CD4-positive, alpha-beta T cell treated with Interleukin-4 for 1 hour (primary cell): ENCODE measurements at regions not wholly inside any gene's neighbourhood (a gene's known extent, or its start where the extent isn't known, plus 50 kb on each side); places are given as distances from the start of the nearest gene placed in this dataset.
"Not testable (repeated sequence)": the region's sequence is repeated elsewhere in the genome, so short reads cannot be mapped to it uniquely, and the experiment has no call there.

Experiments used
- DNase-seq, 2 donors: peaks; one replicate each; pipeline ENCODE4 v3.0.0-alpha.2; 2020 to 2022

- DNase-seq: no peak
Observed at GRCh38 chr5:100697970-100698369, 162.8 kb downstream of the FAM174A start.

- peak in 1 of 2 donors; percentile 22 for DNase-seq
Observed at GRCh38 chr5:100706776-100707175, 171.6 kb downstream of the FAM174A start.

DNA sequence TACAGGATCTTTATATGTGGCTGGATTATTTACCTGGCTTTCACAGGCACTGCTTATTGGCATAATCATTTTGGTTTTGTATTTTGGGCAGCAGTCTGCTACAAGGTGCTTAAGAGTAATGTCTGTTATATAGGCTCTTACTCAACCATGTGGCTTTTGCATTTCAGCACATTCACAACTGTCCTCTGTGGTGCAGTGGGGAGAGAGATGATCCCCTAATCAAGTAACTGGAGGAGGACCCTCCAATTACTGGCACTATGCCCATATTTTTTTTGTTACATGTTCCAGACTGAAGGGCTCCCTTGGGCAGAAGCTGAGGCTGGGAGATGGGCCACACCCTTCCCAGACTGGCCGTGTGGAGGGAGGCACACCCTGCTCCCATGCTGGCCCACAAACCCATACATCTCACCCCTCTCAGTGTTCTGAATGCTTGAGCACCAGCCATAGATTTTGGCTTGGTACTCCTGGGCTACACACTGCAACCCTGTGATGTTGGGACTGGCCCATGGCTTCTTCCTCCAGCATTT is 173.5 kb downstream of the FAM174A start:
- DNase-seq: no peak

DNA sequence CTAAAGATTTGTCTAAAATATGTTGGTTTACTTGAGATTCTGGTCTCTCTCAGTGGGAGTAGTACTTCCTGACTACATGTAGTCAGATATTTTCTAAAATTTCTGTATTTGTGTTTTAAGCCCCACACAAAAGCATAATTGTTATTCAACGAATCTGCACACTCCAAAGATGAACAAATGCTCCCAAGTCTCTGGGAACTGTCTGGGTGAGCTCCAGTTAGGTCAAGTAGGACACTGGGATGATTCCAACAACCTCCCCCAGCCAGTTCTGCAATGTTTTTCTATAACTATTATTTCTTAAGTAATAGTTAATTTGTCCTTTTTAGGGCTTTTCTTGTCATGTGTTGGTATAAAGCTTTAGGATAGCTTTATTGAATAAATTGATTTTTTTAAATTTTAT is 174.6 kb downstream of the FAM174A start:
- no peak for DNase-seq

DNA sequence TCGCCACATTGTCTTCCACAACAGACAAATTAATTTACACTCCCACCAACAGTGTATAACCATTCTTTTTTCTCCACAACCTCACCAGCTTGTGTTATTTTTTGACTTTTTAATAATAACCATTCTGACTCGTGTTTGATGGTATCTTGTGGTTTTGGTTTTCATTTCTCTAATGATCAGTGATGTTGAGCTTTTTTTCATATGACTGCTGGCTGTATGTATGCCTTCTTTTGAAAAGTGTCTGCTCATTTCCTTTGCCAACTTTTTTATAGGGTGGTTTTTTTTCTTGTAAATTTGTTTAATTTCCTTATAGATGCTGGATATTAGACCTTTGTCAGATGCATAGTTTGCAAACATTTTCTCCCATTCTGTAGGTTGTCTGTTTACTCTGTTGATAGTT is 179.6 kb downstream of the FAM174A start:
- not testable (repeated sequence) for DNase-seq

- DNase-seq: no peak
Observed at GRCh38 chr5:100722657-100723056, 180.4 kb downstream of the ST8SIA4 start.

DNA sequence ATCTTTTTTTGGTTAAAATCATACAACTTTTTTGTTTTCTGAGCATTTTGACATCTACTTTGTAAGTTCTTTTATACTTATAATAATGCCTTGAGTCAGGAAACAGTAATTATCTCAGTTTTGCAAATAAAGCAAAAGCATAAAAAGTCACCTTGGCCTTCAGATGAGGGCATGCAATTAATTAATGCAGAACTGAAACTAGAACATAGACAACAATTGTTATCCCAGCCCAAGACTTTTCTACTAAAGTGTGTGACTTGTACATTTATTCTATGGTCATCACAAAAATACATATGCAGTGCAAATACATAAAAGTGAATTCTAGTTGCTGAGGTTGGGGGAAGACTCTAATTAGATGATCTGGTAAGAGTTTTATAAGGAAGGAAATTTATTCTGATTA is 179.9 kb downstream of the ST8SIA4 start:
- DNase-seq: no peak

DNA sequence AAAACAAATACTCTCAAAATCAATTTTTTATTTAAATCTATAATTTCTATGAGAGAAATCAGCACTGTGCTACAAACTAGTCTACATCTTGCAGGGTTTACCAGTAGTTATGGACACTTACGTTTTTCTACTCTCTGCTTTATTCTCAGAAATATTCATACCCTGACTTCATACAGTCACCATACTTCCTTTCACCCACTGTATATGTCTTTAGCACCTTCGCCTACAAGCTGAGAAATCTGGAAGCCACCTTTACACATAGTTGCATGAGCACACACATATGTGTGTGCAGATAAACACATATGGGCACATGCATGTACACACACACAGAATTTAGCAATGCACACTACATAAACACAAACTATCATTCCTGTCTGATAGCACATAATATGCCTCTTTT is 177.0 kb downstream of the ST8SIA4 start:
- no peak for DNase-seq

GRCh38 chr5:100731768-100732167 is 171.3 kb downstream of the ST8SIA4 start:
- peak; percentile 13 to 72 for DNase-seq

- DNase-seq: peak; percentile 11 to 14
Observed at GRCh38 chr5:100746730-100747129, 156.4 kb downstream of the ST8SIA4 start.

DNA sequence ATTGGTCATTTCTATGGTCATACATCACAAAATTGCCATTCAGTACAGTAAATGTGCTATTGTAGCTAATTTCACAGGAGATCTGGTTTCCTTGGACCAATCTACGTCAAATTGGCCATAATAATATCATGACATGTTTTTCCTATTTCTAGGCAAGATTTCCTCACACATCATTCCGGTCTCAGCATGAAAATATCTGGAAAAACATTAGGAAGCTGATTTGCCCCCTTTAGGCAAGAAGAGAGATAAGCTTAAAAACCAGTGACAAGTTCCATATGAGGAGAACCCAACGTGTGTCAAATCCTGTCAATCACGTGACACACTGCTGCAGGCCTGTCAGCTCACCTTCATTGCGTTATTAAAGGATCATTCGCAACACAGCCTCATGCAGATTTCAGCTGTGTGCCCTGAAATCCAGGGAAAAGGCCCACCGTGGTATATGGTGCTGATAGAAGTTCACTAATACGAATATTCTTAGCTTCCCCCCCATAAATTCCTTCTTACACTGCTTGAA is 153.3 kb downstream of the ST8SIA4 start:
- DNase-seq: no peak

DNA sequence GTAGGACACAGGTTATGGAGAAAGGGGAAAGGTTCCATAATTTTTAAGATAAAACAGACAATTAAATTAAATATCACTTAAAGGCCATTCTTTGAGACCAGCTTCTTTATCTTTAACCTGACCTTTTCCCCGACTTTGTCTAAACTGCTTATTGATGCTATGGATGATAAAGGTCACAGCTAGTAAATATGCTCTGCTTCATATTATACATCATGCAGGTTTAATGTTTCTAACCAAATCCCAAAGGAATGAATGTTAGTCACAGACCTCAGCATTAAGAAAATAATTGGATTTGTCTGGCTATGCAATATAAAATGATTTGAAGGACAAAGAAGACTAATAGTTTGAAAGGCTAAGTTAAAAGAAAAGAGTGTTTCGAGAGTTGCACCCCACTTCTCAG is 147.6 kb downstream of the ST8SIA4 start:
- DNase-seq: no peak
